ENCODE measurements at regions not wholly inside any gene's neighbourhood (a gene's known extent, or its start where the extent isn't known, plus 50 kb on each side); places are given as distances from the start of the nearest gene placed in this dataset.
"Not testable (repeated sequence)": the region's sequence is repeated elsewhere in the genome, so short reads cannot be mapped to it uniquely, and the experiment has no call there.

DNA sequence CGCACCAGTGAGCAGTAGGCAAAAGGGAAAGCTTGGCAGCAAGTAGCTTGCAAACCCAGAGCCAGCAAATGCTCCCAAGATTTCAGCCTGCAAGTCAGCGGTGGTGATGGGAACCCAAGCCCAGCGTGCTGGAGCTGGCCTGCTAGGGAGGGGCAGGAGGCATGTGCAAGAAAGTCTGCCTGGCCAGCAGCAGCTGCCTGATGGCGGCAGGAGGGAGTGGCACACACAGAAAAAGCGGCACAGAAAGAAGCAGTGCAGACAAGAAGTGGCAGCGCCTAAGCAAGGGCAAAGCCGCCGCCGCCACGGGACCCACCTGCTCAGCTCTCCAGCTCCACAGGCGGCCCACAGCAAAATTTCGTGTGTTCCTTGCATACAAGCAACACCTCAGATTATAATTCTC is 1206.5 kb upstream of the PABPC4L start:
- intact Hi-C loops (cut with micrococcal nuclease) (no loop called here), dilution Hi-C loops (cut with MboI; ENCODE audit: extremely low pct_ligation_motif_present, low sequenced_read_pairs) (no loop called here)
- no peak overlapping the region for H2AFZ ChIP-seq (ENCODE audit: low read depth, low read length)
- POLR2A ChIA-PET = no interaction called here
- H3K9me1 ChIP-seq (replicated peaks; ENCODE audit: control insufficient read depth, extremely low read depth, insufficient read depth, low read length) = no peaks in the 10 kb centered on the region
- no peaks in the 10 kb centered on the region for H3K36me3 ChIP-seq (ENCODE audit: control insufficient read depth in 2 of 2, extremely low read depth in 1 of 2, insufficient read depth in 2 of 2, low read length in 2 of 2)
- no peaks in the 10 kb centered on the region for H4K20me1 ChIP-seq (replicated peaks; ENCODE audit: control insufficient read depth, extremely low read depth, insufficient read depth, low read length)
- no peaks in the 10 kb centered on the region for H3K27me3 ChIP-seq (ENCODE audit: control insufficient read depth in 2 of 2, insufficient read depth in 2 of 2, low read length in 2 of 2)
- no TSS peak for BruUV-seq (replicated peaks)
- H3K9me3 ChIP-seq (replicated peaks; ENCODE audit: control insufficient read depth, insufficient read depth, low read length) = no peaks in the 10 kb centered on the region
- CTCF ChIA-PET = no interaction called here
- DNase-seq (ENCODE audit: low read depth, low spot score) = no peak
- H3K4me3 ChIP-seq (replicated peaks in 1 of 3; ENCODE audit: insufficient read depth in 1 of 3, low read depth in 1 of 3, low read length in 3 of 3) = no peak overlapping the region
- H3K4me2 ChIP-seq (ENCODE audit: insufficient read depth, low read length) = no peak overlapping the region
- FAIRE-seq = no peak
- H3K9ac ChIP-seq (replicated peaks; ENCODE audit: extremely low read depth, insufficient read depth, low read length) = no peak overlapping the region
- H3K79me2 ChIP-seq (ENCODE audit: control insufficient read depth, insufficient read depth, low read length) = no peaks in the 10 kb centered on the region
- no peak for TF ChIP-seq JUN (IDR thresholded peaks at IDR 0.05; ENCODE audit: borderline replicate concordance, insufficient read depth, insufficient read length, low read depth)
- TF ChIP-seq, protein P1, sequence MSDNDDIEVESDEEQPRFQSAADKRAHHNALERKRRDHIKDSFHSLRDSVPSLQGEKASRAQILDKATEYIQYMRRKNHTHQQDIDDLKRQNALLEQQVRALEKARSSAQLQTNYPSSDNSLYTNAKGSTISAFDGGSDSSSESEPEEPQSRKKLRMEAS (IDR thresholded peaks at IDR 0.05; ENCODE audit: insufficient read depth, insufficient read length) = no peak
- no peak for TF ChIP-seq FOS (IDR thresholded peaks at IDR 0.05; ENCODE audit: borderline replicate concordance, insufficient read depth, low read length)
- no peak for TF ChIP-seq POLR2A (IDR thresholded peaks at IDR 0.05; ENCODE audit: low read depth, low read length)
- no peak for TF ChIP-seq MYC (IDR thresholded peaks at IDR 0.05; ENCODE audit: low read depth, low read length)
- TF ChIP-seq POLR2AphosphoS5 (IDR thresholded peaks at IDR 0.05; ENCODE audit: insufficient read depth, low read depth, low read length) = no peak
- TF ChIP-seq GATA2 (IDR thresholded peaks at IDR 0.05; ENCODE audit: insufficient read depth, insufficient read length, low read depth, low read length) = no peak
- TF ChIP-seq, protein P2, sequence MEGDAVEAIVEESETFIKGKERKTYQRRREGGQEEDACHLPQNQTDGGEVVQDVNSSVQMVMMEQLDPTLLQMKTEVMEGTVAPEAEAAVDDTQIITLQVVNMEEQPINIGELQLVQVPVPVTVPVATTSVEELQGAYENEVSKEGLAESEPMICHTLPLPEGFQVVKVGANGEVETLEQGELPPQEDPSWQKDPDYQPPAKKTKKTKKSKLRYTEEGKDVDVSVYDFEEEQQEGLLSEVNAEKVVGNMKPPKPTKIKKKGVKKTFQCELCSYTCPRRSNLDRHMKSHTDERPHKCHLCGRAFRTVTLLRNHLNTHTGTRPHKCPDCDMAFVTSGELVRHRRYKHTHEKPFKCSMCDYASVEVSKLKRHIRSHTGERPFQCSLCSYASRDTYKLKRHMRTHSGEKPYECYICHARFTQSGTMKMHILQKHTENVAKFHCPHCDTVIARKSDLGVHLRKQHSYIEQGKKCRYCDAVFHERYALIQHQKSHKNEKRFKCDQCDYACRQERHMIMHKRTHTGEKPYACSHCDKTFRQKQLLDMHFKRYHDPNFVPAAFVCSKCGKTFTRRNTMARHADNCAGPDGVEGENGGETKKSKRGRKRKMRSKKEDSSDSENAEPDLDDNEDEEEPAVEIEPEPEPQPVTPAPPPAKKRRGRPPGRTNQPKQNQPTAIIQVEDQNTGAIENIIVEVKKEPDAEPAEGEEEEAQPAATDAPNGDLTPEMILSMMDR (IDR thresholded peaks at IDR 0.05; ENCODE audit: extremely low read depth in 1 of 2, insufficient read depth in 1 of 2, low read depth in 1 of 2, low read length in 2 of 2) = no peak
- TF ChIP-seq EZH2 (IDR thresholded peaks at IDR 0.05; ENCODE audit: borderline replicate concordance, low read depth, low read length, severe bottlenecking) = no peak
- H3K4me1 ChIP-seq (ENCODE audit: control insufficient read depth, extremely low read depth, insufficient read depth, low read length) = no peaks in the 10 kb centered on the region
- no peak overlapping the region for H3K27ac ChIP-seq (ENCODE audit: insufficient read depth, low read depth, low read length)

DNA sequence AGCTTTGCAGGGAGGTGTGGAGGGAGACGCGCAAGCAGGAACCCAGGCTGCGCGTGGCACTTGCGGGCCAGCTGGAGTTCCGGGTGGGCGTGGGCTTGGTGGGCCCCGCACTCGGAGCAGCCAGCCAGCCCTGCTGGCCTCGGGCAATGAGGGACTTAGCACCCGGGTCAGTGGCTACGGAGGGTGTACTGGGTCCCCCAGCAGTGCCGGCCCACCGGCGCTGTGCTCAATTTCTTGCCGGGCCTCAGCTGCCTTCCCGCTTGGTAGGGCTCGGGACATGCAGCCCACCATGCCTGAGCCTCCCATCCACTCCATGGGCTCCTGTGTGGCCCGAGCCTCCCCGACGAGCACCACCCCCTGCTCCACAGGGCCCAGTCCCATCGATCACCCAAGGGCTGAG is 1205.0 kb upstream of the PABPC4L start:
- H4K20me1 ChIP-seq (replicated peaks; ENCODE audit: control insufficient read depth, extremely low read depth, insufficient read depth, low read length); H3K27ac ChIP-seq (ENCODE audit: insufficient read depth, low read depth, low read length); H3K27me3 ChIP-seq (ENCODE audit: control insufficient read depth in 2 of 2, insufficient read depth in 2 of 2, low read length in 2 of 2); CTCF ChIA-PET; H3K4me2 ChIP-seq (ENCODE audit: insufficient read depth, low read length); DNase-seq (ENCODE audit: low read depth, low spot score); H3K4me3 ChIP-seq (replicated peaks in 1 of 3; ENCODE audit: insufficient read depth in 1 of 3, low read depth in 1 of 3, low read length in 3 of 3); H3K9me1 ChIP-seq (replicated peaks; ENCODE audit: control insufficient read depth, extremely low read depth, insufficient read depth, low read length); dilution Hi-C loops (cut with MboI; ENCODE audit: extremely low pct_ligation_motif_present, low sequenced_read_pairs); intact Hi-C loops (cut with micrococcal nuclease); POLR2A ChIA-PET; FAIRE-seq; H3K4me1 ChIP-seq (ENCODE audit: control insufficient read depth, extremely low read depth, insufficient read depth, low read length); BruUV-seq (replicated peaks); H3K9me3 ChIP-seq (replicated peaks; ENCODE audit: control insufficient read depth, insufficient read depth, low read length); H3K79me2 ChIP-seq (ENCODE audit: control insufficient read depth, insufficient read depth, low read length); H3K36me3 ChIP-seq (ENCODE audit: control insufficient read depth in 2 of 2, extremely low read depth in 1 of 2, insufficient read depth in 2 of 2, low read length in 2 of 2); H2AFZ ChIP-seq (ENCODE audit: low read depth, low read length); H3K9ac ChIP-seq (replicated peaks; ENCODE audit: extremely low read depth, insufficient read depth, low read length): not testable (repeated sequence)
